GM10248 (cell line): ENCODE measurements at regions not wholly inside any gene's neighbourhood (a gene's known extent, or its start where the extent isn't known, plus 50 kb on each side); places are given as distances from the start of the nearest gene placed in this dataset.

Experiments used
- CTCF ChIA-PET: fragments of 300-600 bp; sonication (Branson Sonifier 250); formaldehyde crosslinking; extraction: SDS; loops from one replicate; lab custom pipeline; 2021; ENCODE audit warnings: antibody characterized with exemption; lab: Yijun Ruan, JAX
- POLR2A ChIA-PET: fragments of 350-650 bp; sonication (Branson Sonifier 250); formaldehyde crosslinking; extraction: SDS; loops from one replicate; lab custom pipeline; 2020; ENCODE audit warnings: antibody characterized with exemption; lab: Yijun Ruan, JAX
- DNase-seq: peaks from one replicate; pipeline ENCODE4 v3.0.0; 2012; ENCODE audit errors: extremely low spot score
- TF ChIP-seq, protein P1 (sequence below): IDR thresholded peaks from 2 replicates; pipeline ENCODE4 v1.5.1; 2012; ENCODE audit warnings: mild to moderate bottlenecking, low read depth; ENCODE audit errors: extremely low read depth, missing control alignments, control extremely low read depth

DNA sequence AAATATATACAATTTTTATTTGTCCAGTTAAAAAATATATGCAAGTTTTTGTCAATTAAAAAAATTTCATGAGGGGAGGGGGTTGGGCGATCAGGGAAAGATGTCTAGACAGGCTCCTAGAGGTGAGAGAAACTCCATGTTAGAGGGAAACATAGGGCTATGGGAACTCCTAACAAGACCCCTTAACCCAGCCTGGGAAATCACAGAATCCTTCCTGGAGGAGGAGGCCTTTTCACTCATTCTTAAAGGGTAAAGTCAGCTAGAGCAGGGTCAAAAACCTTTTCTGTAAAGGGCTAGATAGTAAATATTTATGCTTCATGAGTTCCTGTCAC lies 75.9 kb upstream of the PTPN1 start:
- no peak for DNase-seq
- TF ChIP-seq, protein P1, sequence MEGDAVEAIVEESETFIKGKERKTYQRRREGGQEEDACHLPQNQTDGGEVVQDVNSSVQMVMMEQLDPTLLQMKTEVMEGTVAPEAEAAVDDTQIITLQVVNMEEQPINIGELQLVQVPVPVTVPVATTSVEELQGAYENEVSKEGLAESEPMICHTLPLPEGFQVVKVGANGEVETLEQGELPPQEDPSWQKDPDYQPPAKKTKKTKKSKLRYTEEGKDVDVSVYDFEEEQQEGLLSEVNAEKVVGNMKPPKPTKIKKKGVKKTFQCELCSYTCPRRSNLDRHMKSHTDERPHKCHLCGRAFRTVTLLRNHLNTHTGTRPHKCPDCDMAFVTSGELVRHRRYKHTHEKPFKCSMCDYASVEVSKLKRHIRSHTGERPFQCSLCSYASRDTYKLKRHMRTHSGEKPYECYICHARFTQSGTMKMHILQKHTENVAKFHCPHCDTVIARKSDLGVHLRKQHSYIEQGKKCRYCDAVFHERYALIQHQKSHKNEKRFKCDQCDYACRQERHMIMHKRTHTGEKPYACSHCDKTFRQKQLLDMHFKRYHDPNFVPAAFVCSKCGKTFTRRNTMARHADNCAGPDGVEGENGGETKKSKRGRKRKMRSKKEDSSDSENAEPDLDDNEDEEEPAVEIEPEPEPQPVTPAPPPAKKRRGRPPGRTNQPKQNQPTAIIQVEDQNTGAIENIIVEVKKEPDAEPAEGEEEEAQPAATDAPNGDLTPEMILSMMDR = no peak
- ChIA-PET POLR2A (no interaction called here), CTCF (no interaction called here)

DNA sequence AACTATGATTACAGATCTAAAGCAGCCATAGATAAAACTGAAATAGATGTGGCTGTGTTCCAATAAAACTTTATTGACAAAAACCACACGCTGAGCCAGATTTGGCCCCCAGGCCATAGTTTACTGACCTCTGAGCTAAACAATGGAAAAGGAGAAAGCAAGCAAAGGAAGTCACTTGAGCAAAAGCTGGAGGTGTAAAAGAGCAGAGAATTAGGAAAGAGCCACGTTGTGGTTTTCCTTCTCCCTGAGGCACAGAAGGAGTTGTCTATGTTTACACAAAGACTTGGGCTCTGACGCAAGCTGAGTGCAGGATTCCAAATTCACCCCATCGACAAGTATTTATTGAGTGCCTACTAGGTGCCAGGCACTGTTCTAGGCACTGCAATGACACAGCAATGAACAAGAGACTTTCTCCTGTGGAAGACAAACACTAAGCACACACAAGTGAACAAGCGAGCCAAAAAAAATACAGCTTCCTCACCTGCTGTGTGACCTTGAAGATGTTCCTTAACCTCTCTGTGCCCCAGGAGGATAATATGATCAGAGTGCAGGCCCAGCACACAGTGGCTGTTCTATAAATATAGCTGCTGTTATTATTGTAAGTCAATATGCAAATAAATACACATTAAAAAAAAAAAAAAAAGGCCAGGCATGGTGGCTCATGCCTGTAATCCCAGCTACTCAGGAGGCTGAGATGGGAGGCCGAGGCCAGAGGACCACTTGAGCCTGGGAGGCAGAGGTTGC lies 75.4 kb upstream of the PTPN1 start:
- TF ChIP-seq, protein P1 = no peak
- ChIA-PET CTCF (interaction anchor here (1.0 kb wide), 1 partner anchor 249 kb away, joined by 3 read pairs; no protein-coding TSS in a partner anchor), POLR2A (no interaction called here)
- no peak for DNase-seq

DNA sequence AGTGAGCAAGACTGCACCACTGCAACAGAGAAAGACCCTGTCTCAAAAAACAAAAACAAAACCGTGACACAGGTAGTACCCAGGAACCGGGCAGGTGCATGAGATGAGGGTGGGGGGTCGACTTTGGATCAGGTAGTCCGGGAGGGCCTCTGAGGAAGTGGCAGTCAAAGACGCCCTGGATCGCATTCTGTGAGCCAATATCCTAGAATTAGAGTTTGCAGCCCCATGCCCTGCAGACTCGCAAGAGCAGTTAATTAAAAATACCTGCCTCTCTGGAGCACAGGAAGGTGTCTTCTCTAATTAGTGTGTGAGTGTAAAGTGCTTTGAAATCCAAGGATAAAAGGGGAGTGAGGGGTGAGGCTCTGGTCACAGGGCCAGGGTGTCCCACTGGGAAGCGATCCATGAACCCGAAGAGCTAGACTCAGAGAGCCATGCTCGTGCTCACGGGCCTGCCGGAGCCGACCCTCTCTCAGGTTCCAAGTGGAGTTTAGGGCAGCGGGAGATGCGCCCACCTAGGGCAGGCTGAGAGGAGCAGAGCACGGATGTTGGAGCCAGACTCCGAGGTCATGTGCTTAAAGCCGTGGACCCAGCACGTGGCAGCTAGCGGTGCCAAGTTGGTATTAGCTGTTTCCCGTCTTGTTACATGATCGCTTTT lies 74.7 kb upstream of the PTPN1 start:
- ChIA-PET POLR2A (no interaction called here), CTCF (interaction anchor here (1.0 kb wide), 1 partner anchor 250 kb away, joined by 3 read pairs; no protein-coding TSS in a partner anchor)
- TF ChIP-seq, protein P1 = no peak
- no peak for DNase-seq

- ChIA-PET CTCF (no interaction called here), POLR2A (no interaction called here)
- DNase-seq = no peak
- TF ChIP-seq, protein P1 = no peak
Observed at GRCh38 chr20:50436052-50436656, 74.0 kb upstream of the PTPN1 start.

GRCh38 chr20:50436696-50437095 lies 73.5 kb upstream of the PTPN1 start:
- TF ChIP-seq, protein P1 = no peak
- DNase-seq = no peak
- ChIA-PET POLR2A (no interaction called here), CTCF (no interaction called here)

GRCh38 chr20:50438986-50439407 lies 71.2 kb upstream of the PTPN1 start:
- TF ChIP-seq, protein P1 = no peak
- ChIA-PET CTCF (no interaction called here), POLR2A (no interaction called here)
- no peak for DNase-seq
